DMS114 treated with DMSO at 0.1 percent for 48 hours (cell line): ENCODE measurements at regions not wholly inside any gene's neighbourhood (a gene's known extent, or its start where the extent isn't known, plus 50 kb on each side); places are given as distances from the start of the nearest gene placed in this dataset.
"Not testable (repeated sequence)": the region's sequence is repeated elsewhere in the genome, so short reads cannot be mapped to it uniquely, and the experiment has no call there.

Source experiments
- DNase-seq: peaks from one replicate; lab custom pipeline; 2025; ENCODE audit not compliant: unreplicated experiment; lab: John Stamatoyannopoulos, UW

- no peak for DNase-seq
Measured at GRCh38 chrX:10676235-10676957, 56.0 kb upstream of the MID1 start.

GRCh38 chrX:10677490-10677889 lies 57.1 kb upstream of the MID1 start:
- peak; percentile 37 for DNase-seq

DNA sequence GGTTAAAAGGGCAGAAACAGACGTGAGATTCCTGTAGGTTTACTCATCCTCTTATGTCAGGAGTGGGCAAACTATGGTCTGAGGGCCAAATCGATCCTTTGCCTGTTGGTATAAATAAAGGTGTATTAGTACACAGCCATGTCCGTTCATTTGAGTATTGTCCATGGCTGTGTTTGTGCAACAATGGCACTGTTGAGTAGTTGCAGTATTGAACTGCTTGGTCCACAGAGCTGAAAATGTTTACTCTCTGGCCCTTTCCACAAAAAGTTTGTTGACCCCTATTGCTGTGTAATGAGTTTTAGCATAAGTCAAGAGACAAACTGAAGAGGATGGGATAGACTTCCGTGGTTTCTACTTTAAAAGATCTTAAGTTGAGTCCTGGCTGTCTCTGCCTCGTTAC lies 59.0 kb upstream of the MID1 start:
- DNase-seq, result no peak

- DNase-seq, result no peak
Measured at GRCh38 chrX:10681167-10681566, 60.8 kb upstream of the MID1 start.

GRCh38 chrX:10683631-10684030 lies 63.2 kb upstream of the MID1 start:
- not testable (repeated sequence) for DNase-seq

DNA sequence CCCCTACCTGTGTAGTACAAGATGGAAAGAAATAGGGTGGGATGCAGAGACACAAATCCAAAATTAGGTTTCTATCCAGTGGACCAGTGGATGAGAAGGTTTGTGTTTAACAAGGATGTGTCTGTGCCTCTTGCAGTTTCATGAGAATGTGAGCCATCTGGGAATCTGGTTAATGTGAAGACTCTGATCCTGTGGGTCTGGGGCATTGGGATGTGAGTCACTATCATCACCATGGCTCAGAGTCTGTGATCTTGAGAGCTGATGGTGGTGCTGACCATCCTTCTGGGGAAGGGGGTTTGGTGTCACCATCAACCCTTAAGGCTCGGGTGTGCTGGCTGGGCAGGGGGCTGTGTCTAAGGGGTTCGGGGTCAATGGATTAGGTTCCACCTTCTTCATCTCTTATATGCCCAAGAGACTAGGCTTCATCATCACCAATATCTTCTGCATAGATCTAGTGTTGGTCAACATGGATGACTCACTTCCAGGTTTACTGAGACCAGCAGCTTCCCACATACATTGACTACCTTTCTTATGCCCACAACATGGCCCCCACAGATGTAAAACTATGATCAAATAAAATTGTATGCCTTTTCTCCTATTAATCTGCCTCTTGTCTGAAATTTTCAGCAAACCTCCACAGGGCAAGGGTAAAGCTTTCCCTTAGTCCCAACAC lies 65.7 kb upstream of the MID1 start:
- DNase-seq, result no peak

- DNase-seq, result not testable (repeated sequence)
Measured at GRCh38 chrX:10691751-10692150, 71.4 kb upstream of the MID1 start.

DNA sequence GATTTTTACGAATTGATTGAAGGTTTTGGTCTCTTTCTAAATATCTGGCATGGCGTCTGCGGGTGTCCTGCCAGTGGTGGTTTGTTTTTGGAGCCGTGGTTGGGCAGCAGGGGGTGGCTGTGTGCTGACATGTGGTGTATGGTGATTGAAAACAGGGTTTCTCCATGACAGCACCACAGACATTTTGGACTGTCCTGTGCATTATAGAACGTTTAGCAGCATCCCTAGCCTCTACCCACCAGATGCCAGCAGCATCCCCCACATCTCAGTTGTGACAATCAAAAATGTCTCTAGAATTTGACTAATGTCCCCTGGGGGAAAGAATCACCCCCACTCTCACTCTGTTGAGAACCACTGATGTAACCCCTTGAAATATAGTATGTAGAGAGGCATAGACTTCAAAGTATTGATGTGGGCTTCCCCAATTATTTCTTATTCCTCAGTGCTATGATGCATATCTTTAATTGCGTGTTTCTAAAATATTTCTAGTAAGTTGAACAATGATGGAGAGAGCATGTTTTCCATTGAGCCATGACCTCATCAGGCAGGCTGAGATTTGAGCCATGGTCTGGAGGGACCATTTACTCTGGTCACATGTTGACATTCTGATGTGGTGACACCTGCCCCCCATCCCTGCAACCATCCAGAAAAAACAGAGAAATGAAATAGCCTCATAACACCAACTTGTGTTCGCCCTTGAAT lies 77.4 kb upstream of the MID1 start:
- no peak for DNase-seq

DNA sequence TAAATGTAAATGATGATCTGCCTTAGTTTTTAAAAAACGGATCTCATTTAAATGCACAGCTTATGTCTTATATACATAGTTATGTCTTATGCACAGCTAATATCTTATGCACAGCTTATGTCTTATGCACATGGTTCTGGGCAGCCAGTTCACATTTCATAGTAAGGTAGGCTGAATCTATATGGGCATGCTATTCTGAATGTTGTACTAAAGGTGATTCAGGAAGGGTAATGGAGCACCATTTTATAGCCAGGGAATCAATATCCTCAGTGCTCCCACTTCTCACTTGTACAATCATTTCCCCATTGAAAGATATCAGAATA lies 77.9 kb upstream of the MID1 start:
- no peak for DNase-seq

DNA sequence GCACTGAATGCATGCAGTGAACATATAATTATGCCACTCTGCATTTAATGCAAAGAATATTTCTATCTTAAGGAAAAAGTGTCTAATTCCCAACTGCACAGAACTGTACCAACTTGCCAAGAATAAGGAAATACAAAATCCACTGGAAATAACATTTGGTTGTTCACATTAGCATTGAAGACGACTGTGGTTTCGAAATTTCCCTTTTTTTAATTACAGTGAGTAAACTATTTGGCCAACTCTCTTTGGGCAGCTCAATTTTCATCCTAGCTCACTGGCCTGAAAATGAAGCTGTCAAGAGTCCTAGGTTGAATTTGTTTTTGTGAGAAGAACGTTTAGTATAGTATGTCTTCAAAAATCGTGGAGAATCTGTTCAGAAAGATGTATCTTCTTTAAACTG lies 81.6 kb upstream of the MID1 start:
- DNase-seq, result no peak

DNA sequence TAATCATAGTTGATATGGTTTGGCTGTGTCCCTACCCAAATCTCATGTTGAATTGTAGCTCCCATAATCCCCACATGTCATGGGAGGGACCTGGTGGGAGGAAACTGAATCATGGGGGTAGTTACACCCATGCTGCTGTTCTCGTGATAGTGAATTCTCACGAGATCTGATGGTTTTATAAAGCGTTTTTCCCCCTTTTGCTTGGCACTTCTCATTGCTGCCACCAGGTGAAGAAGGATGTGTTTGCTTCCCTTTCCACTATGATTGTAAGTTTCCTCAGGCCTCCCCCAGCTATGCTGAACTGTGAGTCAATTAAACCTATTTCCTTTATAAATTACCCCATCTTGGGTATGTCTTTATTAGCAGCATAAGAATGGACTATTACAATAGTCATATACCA lies 86.0 kb upstream of the MID1 start:
- DNase-seq, result not testable (repeated sequence)

DNA sequence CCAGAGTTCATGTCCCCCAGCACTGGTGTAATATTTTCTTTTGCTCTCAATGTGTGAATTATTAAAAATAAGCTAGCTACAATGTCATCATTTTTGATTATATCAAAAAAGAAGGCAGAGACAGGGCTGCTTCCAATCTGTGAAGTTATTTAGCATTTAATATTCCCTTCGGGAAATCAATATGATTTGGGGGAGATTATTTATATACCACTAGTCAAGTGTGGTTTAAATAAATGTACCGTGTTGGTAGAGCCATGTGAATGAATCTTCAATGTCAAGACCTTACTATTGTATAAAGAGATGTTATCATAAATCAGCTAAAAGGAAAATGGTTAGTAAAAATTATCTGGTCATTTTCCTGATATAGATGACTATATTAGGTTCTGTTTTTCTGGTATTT lies 87.4 kb upstream of the MID1 start:
- DNase-seq, result no peak

DNA sequence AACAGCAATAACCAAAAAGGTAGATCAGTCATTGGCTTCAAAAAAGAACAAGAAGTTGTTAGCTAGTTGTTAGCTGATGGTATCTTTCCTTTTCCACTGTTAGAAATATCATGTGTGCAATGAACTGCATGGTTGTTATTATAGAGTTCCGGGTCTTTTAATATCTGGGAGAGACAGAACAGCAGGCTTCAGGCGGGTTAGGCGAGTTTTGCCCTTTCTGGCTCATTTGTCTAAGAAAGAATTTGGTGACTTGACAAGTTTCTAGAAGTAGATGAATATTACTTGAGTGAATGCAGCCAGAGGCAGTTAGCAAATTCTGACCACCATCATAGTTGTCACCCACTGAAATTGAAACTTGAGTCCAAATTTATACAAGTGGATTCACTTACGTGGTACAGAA lies 88.9 kb upstream of the MID1 start:
- DNase-seq, result peak; percentile 65

DNA sequence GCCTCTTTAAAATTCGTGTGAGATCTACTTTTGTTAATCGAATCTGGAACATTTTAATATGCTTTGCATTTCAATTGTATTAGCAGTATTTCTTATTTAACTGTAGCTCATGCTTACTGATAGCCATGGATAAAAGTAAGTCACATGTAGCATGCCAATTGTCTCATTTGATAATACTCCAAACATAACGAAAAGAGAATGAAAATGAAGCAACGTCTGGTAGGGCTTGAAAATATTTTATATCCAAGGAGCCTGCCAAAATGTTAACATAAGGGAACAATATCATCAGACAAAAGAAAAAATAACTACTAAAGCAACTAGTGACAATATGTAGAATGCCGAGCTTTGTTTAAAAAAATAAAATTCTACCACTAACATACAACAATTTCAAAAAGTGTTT lies 94.1 kb upstream of the MID1 start:
- DNase-seq, result no peak

DNA sequence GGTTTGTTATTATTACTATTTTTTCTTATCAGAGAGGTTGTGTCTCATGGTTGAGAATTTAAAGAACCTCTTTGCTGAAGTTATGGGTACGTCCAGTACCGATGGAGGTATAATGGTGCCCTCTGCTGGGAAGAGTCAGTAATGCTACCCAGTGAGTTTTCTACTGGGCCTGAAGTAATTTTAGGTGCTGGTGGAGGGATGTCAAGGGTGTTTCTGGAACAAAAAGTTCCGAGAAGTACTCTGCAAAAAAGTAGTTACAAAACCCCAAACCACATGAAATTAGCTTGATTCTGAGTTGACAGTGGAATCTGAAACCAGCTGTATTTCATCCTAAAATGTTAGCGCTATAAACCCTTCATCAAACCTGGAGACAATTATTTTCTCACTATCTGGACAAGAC lies 102.5 kb upstream of the MID1 start:
- DNase-seq, result peak; percentile 77

DNA sequence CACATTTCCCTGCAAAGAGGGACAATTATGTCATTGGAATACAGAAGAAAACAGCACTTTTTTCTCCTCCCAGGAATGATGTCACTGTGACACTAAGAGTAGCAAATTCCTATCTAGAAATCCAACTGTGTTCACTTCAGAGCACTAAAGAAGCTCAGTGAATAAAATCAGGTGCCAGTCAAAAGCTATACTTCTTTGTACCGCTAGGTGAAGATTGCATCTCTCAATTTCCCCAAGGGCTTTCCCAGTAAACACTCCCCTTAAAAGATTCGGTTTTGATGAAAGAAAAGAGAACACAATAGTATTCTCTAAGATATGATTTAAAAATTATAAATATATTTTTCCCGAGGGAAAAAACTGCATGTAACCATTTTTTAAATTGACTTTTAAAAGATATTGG lies 104.7 kb upstream of the MID1 start:
- DNase-seq, result no peak

- no peak for DNase-seq
Measured at GRCh38 chrX:10726647-10727046, 106.3 kb upstream of the MID1 start.

GRCh38 chrX:10728806-10729389 lies 108.5 kb upstream of the MID1 start:
- DNase-seq, result peak; percentile 83

GRCh38 chrX:10739426-10739825 lies 119.0 kb upstream of the MID1 start:
- peak; percentile 72 for DNase-seq

GRCh38 chrX:10741003-10741402 lies 120.6 kb upstream of the MID1 start:
- DNase-seq, result peak; percentile 71

DNA sequence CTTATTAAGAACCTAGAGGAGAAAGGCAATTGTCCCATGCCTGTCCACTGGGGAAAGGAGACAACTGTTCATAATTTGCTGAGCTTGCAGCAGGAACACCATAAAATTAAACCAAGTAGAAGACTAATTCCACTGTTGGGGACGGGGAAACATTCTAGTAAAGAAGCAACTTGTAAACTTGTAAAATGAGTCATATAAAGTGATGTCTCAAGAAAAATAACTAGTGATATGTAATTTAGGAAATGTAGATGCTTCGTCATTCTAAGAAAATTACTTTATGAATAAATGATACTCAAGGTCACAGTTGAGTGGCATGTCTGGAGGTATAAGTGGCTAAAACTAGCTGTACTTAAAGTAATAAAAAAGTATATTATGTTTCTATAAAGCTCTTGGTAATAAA lies 121.2 kb upstream of the MID1 start:
- no peak for DNase-seq

- DNase-seq, result no peak
Measured at GRCh38 chrX:10743476-10743875, 123.1 kb upstream of the MID1 start.
